ENCODE measurements at regions not wholly inside any gene's neighbourhood (a gene's known extent, or its start where the extent isn't known, plus 50 kb on each side); places are given as distances from the start of the nearest gene placed in this dataset.

- TF ChIP-seq POLR2A (IDR thresholded peaks at IDR 0.05; ENCODE audit: low read depth, low read length) (no peak), POLR2AphosphoS5 (IDR thresholded peaks at IDR 0.05; ENCODE audit: low read depth, low read length) (no peak)
Observed at GRCh38 chr9:99594056-99594780, 227.5 kb upstream of the NR4A3 start.
